ENCODE measurements at regions not wholly inside any gene's neighbourhood (a gene's known extent, or its start where the extent isn't known, plus 50 kb on each side); places are given as distances from the start of the nearest gene placed in this dataset.

DNA sequence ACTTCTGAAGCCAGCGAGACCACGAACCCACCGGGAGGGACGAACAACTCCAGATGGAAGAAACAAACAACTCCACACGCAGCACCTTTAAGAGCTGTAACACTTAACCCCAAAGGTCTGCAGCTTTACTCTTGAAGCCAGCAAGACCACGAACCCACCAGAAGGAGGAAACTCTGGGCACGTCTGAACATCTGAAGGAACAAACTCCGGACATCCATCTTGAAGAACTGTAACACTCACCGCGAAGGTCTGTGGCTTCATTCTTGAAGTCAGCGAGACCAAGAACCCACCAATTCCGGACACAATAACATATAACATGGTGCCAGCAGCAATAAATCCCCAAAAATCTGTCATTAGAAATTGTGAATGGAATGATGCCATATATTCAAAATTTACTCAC lies 180.9 kb downstream of the TLE1 start:
- TF ChIP-seq HNRNPUL1 (IDR thresholded peaks at IDR 0.05; ENCODE audit: low read length) = no peak
- no peak for TF ChIP-seq PHF21A (IDR thresholded peaks at IDR 0.05; ENCODE audit: borderline replicate concordance, low read depth)
- TF ChIP-seq MAFK (IDR thresholded peaks at IDR 0.05; ENCODE audit: low read length) = no peak
- no peak for TF ChIP-seq HDAC2 (IDR thresholded peaks at IDR 0.05)
- TF ChIP-seq, protein P1, sequence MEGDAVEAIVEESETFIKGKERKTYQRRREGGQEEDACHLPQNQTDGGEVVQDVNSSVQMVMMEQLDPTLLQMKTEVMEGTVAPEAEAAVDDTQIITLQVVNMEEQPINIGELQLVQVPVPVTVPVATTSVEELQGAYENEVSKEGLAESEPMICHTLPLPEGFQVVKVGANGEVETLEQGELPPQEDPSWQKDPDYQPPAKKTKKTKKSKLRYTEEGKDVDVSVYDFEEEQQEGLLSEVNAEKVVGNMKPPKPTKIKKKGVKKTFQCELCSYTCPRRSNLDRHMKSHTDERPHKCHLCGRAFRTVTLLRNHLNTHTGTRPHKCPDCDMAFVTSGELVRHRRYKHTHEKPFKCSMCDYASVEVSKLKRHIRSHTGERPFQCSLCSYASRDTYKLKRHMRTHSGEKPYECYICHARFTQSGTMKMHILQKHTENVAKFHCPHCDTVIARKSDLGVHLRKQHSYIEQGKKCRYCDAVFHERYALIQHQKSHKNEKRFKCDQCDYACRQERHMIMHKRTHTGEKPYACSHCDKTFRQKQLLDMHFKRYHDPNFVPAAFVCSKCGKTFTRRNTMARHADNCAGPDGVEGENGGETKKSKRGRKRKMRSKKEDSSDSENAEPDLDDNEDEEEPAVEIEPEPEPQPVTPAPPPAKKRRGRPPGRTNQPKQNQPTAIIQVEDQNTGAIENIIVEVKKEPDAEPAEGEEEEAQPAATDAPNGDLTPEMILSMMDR (IDR thresholded peaks at IDR 0.05 in 2 of 3, conservative IDR thresholded peaks at IDR 0.05 in 1 of 3; ENCODE audit: insufficient read depth in 2 of 3, low read depth in 1 of 3, low read length in 3 of 3) = no peak
- TF ChIP-seq, protein P2, sequence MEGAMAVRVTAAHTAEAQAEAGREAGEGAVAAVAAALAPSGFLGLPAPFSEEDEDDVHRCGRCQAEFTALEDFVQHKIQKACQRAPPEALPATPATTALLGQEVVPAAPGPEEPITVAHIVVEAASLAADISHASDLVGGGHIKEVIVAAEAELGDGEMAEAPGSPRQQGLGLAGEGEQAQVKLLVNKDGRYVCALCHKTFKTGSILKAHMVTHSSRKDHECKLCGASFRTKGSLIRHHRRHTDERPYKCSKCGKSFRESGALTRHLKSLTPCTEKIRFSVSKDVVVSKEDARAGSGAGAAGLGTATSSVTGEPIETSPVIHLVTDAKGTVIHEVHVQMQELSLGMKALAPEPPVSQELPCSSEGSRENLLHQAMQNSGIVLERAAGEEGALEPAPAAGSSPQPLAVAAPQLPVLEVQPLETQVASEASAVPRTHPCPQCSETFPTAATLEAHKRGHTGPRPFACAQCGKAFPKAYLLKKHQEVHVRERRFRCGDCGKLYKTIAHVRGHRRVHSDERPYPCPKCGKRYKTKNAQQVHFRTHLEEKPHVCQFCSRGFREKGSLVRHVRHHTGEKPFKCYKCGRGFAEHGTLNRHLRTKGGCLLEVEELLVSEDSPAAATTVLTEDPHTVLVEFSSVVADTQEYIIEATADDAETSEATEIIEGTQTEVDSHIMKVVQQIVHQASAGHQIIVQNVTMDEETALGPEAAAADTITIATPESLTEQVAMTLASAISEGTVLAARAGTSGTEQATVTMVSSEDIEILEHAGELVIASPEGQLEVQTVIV (CRISPR knock-in tag; IDR thresholded peaks at IDR 0.05; ENCODE audit: borderline replicate concordance) = no peak
- no peak for TF ChIP-seq TARDBP (IDR thresholded peaks at IDR 0.05)
